ENCODE measurements at regions not wholly inside any gene's neighbourhood (a gene's known extent, or its start where the extent isn't known, plus 50 kb on each side); places are given as distances from the start of the nearest gene placed in this dataset.

- TF ChIP-seq CTCF (IDR thresholded peaks at IDR 0.05) (no peak), POLR2A (IDR thresholded peaks at IDR 0.05) (no peak)
Measured at GRCh38 chr13:103487841-103488240, 421.6 kb upstream of the SLC10A2 start.
